Hindlimb muscle (tissue), 1 donor: ENCODE measurements at regions not wholly inside any gene's neighbourhood (a gene's known extent, or its start where the extent isn't known, plus 50 kb on each side); places are given as distances from the start of the nearest gene placed in this dataset.
A peak's percentile ranks its signal among the peaks of the same experiment; 100 is the strongest.
"Not testable (repeated sequence)": the region's sequence is repeated elsewhere in the genome, so short reads cannot be mapped to it uniquely, and the experiment has no call there.

Experiments
- DNase-seq: peaks from one replicate; pipeline ENCODE4 v3.0.0-alpha.2; 2013

GRCh38 chr3:135412475-135412874 lies 553.1 kb upstream of the PPP2R3A start:
- DNase-seq, result no peak

GRCh38 chr3:135416182-135416581 lies 549.3 kb upstream of the PPP2R3A start:
- no peak for DNase-seq

GRCh38 chr3:135419155-135419554 lies 546.4 kb upstream of the PPP2R3A start:
- DNase-seq, result no peak

GRCh38 chr3:135426508-135426907 lies 539.0 kb upstream of the PPP2R3A start:
- DNase-seq, result no peak

GRCh38 chr3:135432402-135432801 lies 533.1 kb upstream of the PPP2R3A start:
- DNase-seq, result no peak

- DNase-seq, result not testable (repeated sequence)
These were observed 526.5 kb upstream of the PPP2R3A start for GRCh38 chr3:135438889-135439597.

- not testable (repeated sequence) for DNase-seq
These were observed 525.9 kb upstream of the PPP2R3A start for GRCh38 chr3:135439632-135440031.

- DNase-seq, result no peak
These were observed 525.3 kb upstream of the PPP2R3A start for GRCh38 chr3:135440233-135440632.

- DNase-seq, result no peak
These were observed 524.8 kb upstream of the PPP2R3A start for GRCh38 chr3:135440746-135441145.

GRCh38 chr3:135444058-135444457 lies 521.5 kb upstream of the PPP2R3A start:
- DNase-seq, result no peak

GRCh38 chr3:135447483-135447882 lies 518.0 kb upstream of the PPP2R3A start:
- no peak for DNase-seq

GRCh38 chr3:135448520-135448919 lies 517.0 kb upstream of the PPP2R3A start:
- DNase-seq, result no peak

- no peak for DNase-seq
These were observed 516.5 kb upstream of the PPP2R3A start for GRCh38 chr3:135449046-135449445.

GRCh38 chr3:135451037-135451785 lies 514.3 kb upstream of the PPP2R3A start:
- DNase-seq, result no peak

GRCh38 chr3:135452881-135453280 lies 512.6 kb upstream of the PPP2R3A start:
- DNase-seq, result no peak

GRCh38 chr3:135453326-135453725 lies 512.2 kb upstream of the PPP2R3A start:
- DNase-seq, result no peak

GRCh38 chr3:135454890-135455289 lies 510.6 kb upstream of the PPP2R3A start:
- no peak for DNase-seq

GRCh38 chr3:135456108-135456790 lies 509.3 kb upstream of the PPP2R3A start:
- peak; percentile 2 for DNase-seq

GRCh38 chr3:135458541-135459322 lies 506.8 kb upstream of the PPP2R3A start:
- no peak for DNase-seq

- DNase-seq, result no peak
These were observed 505.3 kb upstream of the PPP2R3A start for GRCh38 chr3:135460273-135460672.

- DNase-seq, result no peak
These were observed 493.6 kb upstream of the PPP2R3A start for GRCh38 chr3:135471911-135472310.

GRCh38 chr3:135473449-135473848 lies 492.1 kb upstream of the PPP2R3A start:
- DNase-seq, result no peak

- no peak for DNase-seq
These were observed 478.3 kb upstream of the PPP2R3A start for GRCh38 chr3:135487261-135487660.
